ENCODE measurements at regions not wholly inside any gene's neighbourhood (a gene's known extent, or its start where the extent isn't known, plus 50 kb on each side); places are given as distances from the start of the nearest gene placed in this dataset.

DNA sequence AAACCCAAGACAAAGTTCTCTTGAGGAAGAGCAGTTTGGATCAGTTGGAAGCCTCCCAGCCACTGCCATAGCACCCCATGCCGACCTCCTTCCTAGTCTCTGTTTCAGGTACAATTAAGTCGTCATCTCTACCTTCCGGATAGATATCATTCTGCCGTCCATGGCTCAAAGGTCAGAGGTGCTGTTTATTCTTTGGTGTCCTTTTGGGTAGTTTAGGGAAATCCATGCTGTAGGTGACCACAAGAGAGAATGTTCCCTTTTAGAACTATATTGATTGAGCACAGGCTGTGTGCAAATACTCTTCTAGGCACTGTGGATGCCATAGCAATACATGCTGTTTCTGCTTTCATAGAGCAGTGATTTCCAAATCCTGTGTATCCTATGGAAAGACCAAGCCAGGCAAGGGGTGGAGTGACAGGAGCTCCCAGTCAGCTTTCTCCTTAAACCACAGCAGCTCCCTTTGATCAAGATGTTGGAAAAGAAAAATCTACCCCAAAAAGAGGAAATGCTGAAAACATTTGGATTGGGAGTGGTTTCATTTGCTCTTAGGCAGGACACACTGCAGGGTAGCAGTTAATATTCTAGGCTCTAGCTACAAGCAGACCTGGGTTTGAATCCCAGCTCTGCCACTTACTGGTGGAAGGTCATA, 127.9 kb downstream of the PALM2AKAP2 start:
- in situ Hi-C loops (cut with MboI; ENCODE audit: low pct_unique_long_range_greater_than_20kb in 2 of 9, low sequenced_read_pairs in 9 of 9, unreplicated experiment in 9 of 9), result loop anchor here in 7 of 9 experiments (10.0 to 25.0 kb wide), 2 partner anchors 247 to 254 kb away; no protein-coding TSS in a partner anchor
- no peak overlapping the region for H3K27ac ChIP-seq
- peaks cover 8 to 21% of the 10 kb centered on the region in 2 donors for H3K4me1 ChIP-seq (replicated peaks in 1 of 2)
- no peak overlapping the region for H3K4me3 ChIP-seq
- WGBS, 10 experiments, result 82 to 100% (median 95%) methylated on average over 1 to 4 of the region's 4 CpGs; no CpG with 5 or more reads in 6 of the 10 experiments
- no peak for ATAC-seq (replicated peaks in 6 of 8)

DNA sequence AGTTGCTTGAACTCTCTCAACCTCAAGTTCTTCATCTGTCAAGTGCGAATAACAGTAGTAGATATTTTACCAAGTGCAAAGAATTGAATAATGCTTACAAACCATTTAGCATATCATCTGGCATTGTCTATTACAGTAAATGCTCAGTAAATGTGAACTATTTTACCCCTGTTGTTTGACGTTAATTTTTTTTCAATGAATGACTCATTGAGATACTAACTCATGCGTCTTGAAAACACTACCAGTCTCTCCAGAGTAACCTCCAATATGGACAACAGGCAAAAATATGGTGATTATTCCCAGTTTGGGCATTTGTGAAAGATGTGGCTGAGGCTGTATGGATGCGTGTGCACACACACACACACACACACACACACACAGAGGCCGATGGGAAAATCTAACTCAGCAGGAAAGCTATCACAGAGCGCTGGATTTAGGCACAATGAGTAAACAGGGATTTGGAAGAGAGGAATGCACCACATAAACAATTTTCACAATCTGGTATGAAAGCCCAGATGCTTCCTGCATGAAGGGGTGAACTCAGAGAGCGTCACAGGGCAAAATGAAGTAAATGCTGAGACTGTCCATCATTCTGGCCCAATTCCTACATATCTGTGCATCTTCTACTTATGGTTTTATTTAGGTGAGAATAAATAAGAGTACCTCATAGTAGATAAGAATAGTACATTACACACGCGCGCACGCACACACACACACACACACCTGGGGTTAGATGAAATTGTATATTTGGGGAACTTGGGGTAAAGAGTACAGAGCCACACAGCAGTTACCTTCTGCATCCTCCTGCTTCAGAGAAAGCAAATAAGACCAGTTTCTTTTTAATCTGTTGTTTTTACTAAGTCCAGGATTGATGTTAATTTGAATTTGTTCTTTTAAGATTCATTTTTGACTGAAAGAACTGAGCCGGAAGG, 128.7 kb downstream of the PALM2AKAP2 start:
- H3K27ac ChIP-seq, result no peak overlapping the region
- whole genome bisulfite sequencing, 10 experiments, result 66 to 100% (median 93%) methylated on average over 1 to 8 of the region's 12 CpGs; no CpG with 5 or more reads in 2 of the 10 experiments
- no peak overlapping the region for H3K4me3 ChIP-seq
- peaks cover 8 to 19% of the 10 kb centered on the region in 2 donors for H3K4me1 ChIP-seq (replicated peaks in 1 of 2)
- peak in 2 of 8 experiments; percentile 18 to 38 for ATAC-seq (replicated peaks in 6 of 8)
- in situ Hi-C loops (cut with MboI; ENCODE audit: low pct_unique_long_range_greater_than_20kb in 2 of 9, low sequenced_read_pairs in 9 of 9, unreplicated experiment in 9 of 9), result loop anchor here in 7 of 9 experiments (10.0 to 25.0 kb wide), 2 partner anchors 246 to 254 kb away; no protein-coding TSS in a partner anchor

DNA sequence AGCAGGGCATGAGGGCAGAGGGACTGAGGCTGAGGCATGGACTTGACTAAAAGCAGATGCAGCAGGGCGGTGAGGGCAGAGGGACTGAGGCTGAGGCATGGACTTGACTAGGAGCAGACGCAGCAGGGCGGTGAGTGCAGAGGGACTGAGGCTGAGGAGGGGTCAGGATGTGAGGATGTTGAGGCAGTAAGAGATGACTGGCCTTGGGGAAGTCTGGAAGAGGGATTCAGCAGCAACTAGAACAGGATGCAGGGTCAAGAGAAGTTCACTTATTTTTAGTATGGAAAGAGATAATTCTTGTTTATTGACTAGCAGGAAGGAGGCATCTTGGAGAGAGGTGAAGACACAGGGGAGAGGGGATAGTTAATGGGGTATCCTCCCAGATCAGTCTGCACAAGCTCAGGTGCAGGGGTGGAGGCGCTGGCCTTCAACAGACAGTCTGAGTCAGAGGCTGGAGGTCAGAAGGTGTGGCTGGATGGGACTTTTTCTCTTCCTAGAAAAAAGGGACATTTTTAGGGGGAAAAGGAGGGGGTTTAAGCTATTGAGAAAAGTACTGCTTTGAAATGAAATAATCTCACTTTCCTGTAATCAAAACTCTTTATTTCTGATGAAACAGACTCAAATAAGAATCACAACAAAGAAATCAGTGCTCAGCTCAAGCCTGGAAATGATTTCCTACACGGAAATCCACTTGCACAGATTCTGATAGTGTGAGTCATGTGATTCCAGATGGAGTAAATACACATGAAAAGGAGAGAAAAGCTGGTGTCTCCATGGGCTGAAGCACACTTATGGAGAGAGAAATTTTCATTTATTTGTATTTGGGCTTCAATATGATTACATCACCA, 130.9 kb downstream of the PALM2AKAP2 start:
- in situ Hi-C loops (cut with MboI; ENCODE audit: low pct_unique_long_range_greater_than_20kb in 2 of 9, low sequenced_read_pairs in 9 of 9, unreplicated experiment in 9 of 9), result loop anchor here in 4 of 9 experiments (25.0 kb wide), 1 partner anchor 251 kb away; no protein-coding TSS in a partner anchor
- 0 to 90% (median 74%) methylated on average over 1 to 5 of the region's 5 CpGs; no CpG with 5 or more reads in 1 of the 10 experiments for WGBS, 10 experiments
- ATAC-seq (replicated peaks in 6 of 8), result peak; percentile 7 to 95 (median 76)
- no peak overlapping the region for H3K4me3 ChIP-seq
- H3K4me1 ChIP-seq (replicated peaks in 1 of 2), result peaks cover 6 to 14% of the 10 kb centered on the region in 2 donors
- no peak overlapping the region for H3K27ac ChIP-seq

DNA sequence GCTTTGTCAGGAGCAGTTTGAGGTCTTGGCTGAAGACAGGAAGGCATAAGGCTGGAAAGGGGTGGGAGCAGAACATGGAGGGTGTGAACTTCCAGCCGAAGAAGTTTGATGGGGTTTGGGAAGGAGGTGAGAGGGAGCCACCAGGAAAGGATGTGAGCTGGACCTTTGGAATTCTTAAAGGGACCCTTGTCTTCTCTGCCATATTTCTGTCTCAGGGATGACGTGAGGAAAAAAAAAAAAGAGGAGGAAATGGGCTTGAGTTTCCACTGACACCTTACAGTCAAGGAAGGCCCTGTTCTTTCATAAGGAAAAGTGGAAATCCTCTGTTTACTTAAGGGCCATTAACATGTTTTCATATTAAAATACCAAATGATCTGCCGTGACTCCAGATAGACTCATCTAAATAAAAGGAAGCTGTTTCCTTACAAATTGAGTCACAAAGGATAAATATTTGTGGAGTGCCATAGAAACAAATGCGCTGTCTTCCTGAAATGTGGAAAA, 132.1 kb downstream of the PALM2AKAP2 start:
- H3K27ac ChIP-seq, result no peak overlapping the region
- in situ Hi-C loops (cut with MboI; ENCODE audit: low pct_unique_long_range_greater_than_20kb in 2 of 9, low sequenced_read_pairs in 9 of 9, unreplicated experiment in 9 of 9), result loop anchor here in 4 of 9 experiments (25.0 kb wide), 1 partner anchor 250 kb away; no protein-coding TSS in a partner anchor
- H3K4me3 ChIP-seq, result no peak overlapping the region
- H3K4me1 ChIP-seq (replicated peaks in 1 of 2), result peaks cover 6 to 14% of the 10 kb centered on the region in 2 donors
- ATAC-seq (replicated peaks in 6 of 8), result peak in 3 of 8 experiments; percentile 37 to 86 (median 43)
- 4 to 95% (median 64%) methylated on average over 2 to 4 of the region's 4 CpGs for WGBS, 10 experiments

DNA sequence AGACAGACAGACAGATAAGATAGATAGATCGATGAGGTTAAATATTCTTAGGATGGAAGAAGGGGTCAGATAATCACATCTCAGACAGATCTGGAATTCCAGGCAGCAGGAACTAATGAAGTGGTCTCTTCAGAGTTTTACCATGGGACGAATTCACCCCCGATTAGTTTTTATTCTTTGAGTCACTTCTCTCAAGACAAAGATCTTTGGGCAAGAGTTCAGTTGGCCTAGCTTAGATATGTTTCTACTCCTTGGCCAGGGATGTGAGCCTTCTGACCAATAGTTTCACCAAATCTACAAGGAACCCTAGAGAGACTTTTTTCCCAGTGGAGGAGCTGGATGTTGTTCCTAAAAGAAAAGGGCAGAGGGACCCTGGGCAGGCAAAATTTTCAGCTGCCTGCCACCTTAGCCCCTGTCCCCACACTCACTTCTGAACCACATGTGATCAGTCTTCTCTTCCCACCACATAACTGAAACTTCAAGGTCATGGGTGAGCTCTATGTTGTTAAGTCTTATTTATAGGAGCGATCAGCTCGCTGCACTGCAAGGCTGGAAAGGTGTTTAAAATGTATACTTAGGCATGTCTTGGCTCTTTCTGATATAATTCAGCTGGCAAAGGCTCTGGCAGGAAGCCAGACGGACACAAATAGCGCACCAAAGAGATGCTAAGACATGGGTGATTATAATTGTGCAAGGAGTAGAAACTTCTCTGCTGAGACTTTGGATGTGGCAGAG, 132.9 kb downstream of the PALM2AKAP2 start:
- WGBS, 10 experiments, result 20 to 94% (median 82%) methylated on average over 1 to 7 of the region's 7 CpGs
- Histone ChIP-seq H3K4me3 (no peak overlapping the region), H3K27ac (no peak overlapping the region), H3K4me1 (replicated peaks in 1 of 2) (peaks cover 10 to 20% of the 10 kb centered on the region in 2 donors)
- ATAC-seq (replicated peaks in 6 of 8), result no peak
- in situ Hi-C loops (cut with MboI; ENCODE audit: low pct_unique_long_range_greater_than_20kb in 2 of 9, low sequenced_read_pairs in 9 of 9, unreplicated experiment in 9 of 9), result loop anchor here in 4 of 9 experiments (25.0 kb wide), 1 partner anchor 249 kb away; no protein-coding TSS in a partner anchor

GRCh38 chr9:109913461-109913810, 133.4 kb downstream of the PALM2AKAP2 start:
- no peak overlapping the region for H3K4me3 ChIP-seq
- H3K4me1 ChIP-seq (replicated peaks in 1 of 2), result peaks cover 10 to 24% of the 10 kb centered on the region in 2 donors
- in situ Hi-C loops (cut with MboI; ENCODE audit: low pct_unique_long_range_greater_than_20kb in 2 of 9, low sequenced_read_pairs in 9 of 9, unreplicated experiment in 9 of 9), result loop anchor here in 4 of 9 experiments (25.0 kb wide), 1 partner anchor 249 kb away; no protein-coding TSS in a partner anchor
- ATAC-seq (replicated peaks in 6 of 8), result no peak
- no peak overlapping the region for H3K27ac ChIP-seq
- 67 to 100% (median 86%) methylated on average over 1 of the region's 2 CpGs; no CpG with 5 or more reads in 5 of the 10 experiments for WGBS, 10 experiments

DNA sequence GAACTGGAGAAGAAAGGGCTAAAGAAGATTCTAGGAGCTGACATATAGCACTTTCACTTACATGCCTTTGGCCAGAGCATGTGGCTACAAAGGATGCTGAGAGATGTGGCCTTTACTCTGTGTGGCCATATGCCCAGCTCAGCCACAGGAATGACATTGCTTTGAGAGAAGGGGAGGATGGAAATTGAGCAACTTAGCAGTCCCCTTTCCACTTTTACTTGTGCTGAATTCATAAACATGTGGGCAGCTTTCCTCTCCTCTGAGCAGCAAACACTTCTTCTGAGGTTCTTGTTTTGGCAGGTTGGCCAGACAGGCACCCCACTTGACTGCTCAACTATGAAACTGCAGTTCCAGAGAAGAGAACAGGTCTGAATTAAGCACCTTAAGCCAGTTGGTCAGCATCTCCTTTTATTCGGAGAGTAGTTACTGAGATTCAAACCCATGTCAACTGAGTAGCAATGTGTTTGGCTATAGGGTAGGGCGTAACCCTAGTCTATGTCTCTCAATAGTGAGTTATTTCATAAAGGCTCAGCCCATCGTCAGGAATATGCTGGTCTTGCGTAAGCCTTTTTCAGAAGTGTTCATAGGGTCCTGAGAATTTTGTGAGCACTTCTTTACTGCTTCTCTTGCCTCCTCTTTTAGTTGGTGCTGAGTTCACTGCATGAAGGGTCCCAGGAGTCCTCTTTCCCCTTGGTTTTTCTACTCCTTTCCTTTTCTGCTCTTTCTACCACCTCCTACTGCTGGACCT, 134.5 kb downstream of the PALM2AKAP2 start:
- H3K27ac ChIP-seq, result no peak overlapping the region
- peak in 1 of 8 experiments; percentile 5 for ATAC-seq (replicated peaks in 6 of 8)
- H3K4me1 ChIP-seq (replicated peaks in 1 of 2), result peaks cover 10 to 30% of the 10 kb centered on the region in 2 donors
- in situ Hi-C loops (cut with MboI; ENCODE audit: low pct_unique_long_range_greater_than_20kb in 2 of 9, low sequenced_read_pairs in 9 of 9, unreplicated experiment in 9 of 9), result loop anchor here in 4 of 9 experiments (25.0 kb wide), 1 partner anchor 248 kb away; no protein-coding TSS in a partner anchor
- WGBS, 10 experiments, result 53 to 100% (median 88%) methylated on average over 1 to 4 of the region's 4 CpGs; no CpG with 5 or more reads in 2 of the 10 experiments
- H3K4me3 ChIP-seq, result no peak overlapping the region

DNA sequence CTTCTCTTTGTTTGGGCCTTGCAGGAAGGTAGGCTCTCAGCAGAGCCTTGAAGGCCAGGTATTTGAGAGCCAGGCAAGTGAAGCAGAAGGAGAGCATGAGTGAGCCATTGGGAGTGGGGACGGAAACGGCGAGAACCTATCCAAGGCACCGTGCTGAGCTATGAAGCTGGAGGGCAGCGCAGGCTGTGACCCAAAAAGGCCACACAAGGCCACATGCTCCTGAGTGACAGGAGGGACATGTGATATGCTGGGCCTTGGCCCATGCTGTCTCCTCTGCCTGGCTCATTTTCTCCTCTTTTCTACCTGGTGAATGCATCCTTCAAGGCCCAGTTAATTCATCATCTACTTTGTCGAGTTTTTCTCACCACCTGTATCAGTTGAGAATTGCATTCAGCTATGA, 136.3 kb downstream of the PALM2AKAP2 start:
- H3K27ac ChIP-seq, result no peak overlapping the region
- in situ Hi-C loops (cut with MboI; ENCODE audit: low pct_unique_long_range_greater_than_20kb in 2 of 9, low sequenced_read_pairs in 9 of 9, unreplicated experiment in 9 of 9), result loop anchor here in 4 of 9 experiments (25.0 kb wide), 1 partner anchor 246 kb away; no protein-coding TSS in a partner anchor
- 60 to 100% (median 96%) methylated on average over 1 to 6 of the region's 6 CpGs; no CpG with 5 or more reads in 3 of the 10 experiments for WGBS, 10 experiments
- peaks cover 5 to 19% of the 10 kb centered on the region in 2 donors for H3K4me1 ChIP-seq (replicated peaks in 1 of 2)
- H3K4me3 ChIP-seq, result no peak overlapping the region
- no peak for ATAC-seq (replicated peaks in 6 of 8)

DNA sequence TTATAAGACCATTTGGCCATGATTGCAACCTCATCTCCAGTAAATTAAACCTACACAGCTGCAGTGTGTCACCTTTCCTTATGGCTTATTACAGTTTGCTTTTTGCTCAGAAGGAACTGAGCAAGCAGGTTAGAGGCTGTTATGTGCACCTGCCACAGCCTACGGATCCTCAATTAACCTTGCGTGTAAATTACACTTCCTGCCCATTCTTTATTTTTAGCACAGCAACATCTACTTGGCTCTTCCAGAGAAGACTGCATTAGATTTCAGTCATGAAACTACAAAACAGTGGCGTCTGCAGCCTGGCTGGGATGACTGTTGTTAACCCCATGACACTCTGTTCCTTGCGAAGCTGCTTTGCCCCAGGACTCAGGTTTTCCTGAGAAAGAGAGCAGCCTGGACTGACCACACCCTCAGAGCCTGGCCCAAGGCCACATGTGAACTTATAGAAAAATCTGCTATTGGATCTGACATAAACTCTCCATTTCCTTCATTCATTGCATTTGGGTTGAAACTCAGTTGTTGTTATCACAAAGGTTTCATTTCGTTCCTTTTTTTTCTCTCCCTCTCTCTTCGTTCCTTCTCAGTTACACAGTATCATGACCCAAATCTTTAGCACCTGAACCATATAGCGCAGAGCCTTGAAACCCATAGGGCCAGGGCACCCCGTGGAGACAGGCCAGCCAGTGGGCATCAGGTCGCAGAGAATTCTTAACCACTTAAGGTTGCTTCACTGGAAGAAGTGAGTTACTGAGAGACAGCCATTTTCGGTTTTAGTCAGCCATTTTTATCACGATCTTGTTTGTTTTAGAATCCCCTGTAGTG, 138.6 kb downstream of the PALM2AKAP2 start:
- peaks cover 4 to 17% of the 10 kb centered on the region in 2 donors for H3K4me1 ChIP-seq (replicated peaks in 1 of 2)
- H3K4me3 ChIP-seq, result no peak overlapping the region
- in situ Hi-C loops (cut with MboI; ENCODE audit: low pct_unique_long_range_greater_than_20kb in 2 of 9, low sequenced_read_pairs in 9 of 9, unreplicated experiment in 9 of 9), result loop anchor here in 4 of 9 experiments (25.0 kb wide), 1 partner anchor 244 kb away; no protein-coding TSS in a partner anchor
- ATAC-seq (replicated peaks in 6 of 8), result peak; percentile 54 to 93 (median 86)
- no peak overlapping the region for H3K27ac ChIP-seq
- 62 to 88% (median 77%) methylated on average over 3 to 9 of the region's 11 CpGs for whole genome bisulfite sequencing, 10 experiments

DNA sequence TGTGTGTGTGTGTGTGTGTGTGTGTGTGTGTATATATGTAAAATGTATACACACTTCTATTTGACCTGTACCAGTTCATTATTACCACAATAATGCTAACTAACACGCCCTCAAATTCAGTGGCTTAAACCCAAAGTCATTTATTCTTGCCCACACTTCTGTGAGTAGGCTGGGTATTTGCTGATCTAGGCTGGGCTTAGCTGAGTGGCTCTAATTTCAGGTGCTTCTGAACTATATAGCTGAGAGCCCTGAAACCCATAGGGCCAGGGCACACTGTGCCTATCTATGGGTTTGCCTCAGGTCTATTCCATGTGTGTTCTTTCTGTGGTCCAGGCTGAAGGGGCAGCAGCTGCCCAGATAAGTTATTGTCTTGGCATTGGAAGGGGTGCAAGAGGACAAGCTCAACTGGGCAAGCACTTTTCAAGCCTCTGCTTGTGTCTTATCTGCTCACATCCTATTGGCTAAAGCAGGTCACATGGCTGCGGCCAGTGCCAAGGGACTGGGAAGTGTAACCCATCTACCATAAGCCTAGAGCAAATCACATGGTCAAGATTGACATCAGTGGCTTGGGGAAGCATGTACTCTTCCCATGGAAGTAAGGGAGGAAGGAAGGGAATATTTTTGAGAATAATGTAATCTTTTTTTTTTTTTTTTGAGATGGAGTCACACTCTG, 139.9 kb downstream of the PALM2AKAP2 start:
- Histone ChIP-seq H3K4me3 (no peak overlapping the region), H3K4me1 (replicated peaks in 1 of 2) (peaks cover 4 to 17% of the 10 kb centered on the region in 2 donors), H3K27ac (no peak overlapping the region)
- no peak for ATAC-seq (replicated peaks in 6 of 8)
- in situ Hi-C loops (cut with MboI; ENCODE audit: low pct_unique_long_range_greater_than_20kb in 2 of 9, low sequenced_read_pairs in 9 of 9, unreplicated experiment in 9 of 9), result loop anchor here in 4 of 9 experiments (25.0 kb wide), 1 partner anchor 242 kb away; no protein-coding TSS in a partner anchor
- 80 to 100% (median 100%) methylated on average over 1 to 2 of the region's 2 CpGs; no CpG with 5 or more reads in 6 of the 10 experiments for WGBS, 10 experiments

Measured in motor neuron (in vitro differentiated cells).